ELR (cell line): ENCODE measurements at regions not wholly inside any gene's neighbourhood (a gene's known extent, or its start where the extent isn't known, plus 50 kb on each side); places are given as distances from the start of the nearest gene placed in this dataset.
"Not testable (repeated sequence)": the region's sequence is repeated elsewhere in the genome, so short reads cannot be mapped to it uniquely, and the experiment has no call there.

Experiments used
- DNase-seq: peaks from one replicate; pipeline ENCODE4 v3.0.0-alpha.2; 2015; ENCODE audit warnings: low read depth

GRCh38 chr1:168490306-168490705, 53.5 kb downstream of the XCL2 start:
- no peak for DNase-seq

GRCh38 chr1:168488138-168488537, 55.7 kb downstream of the XCL2 start:
- peak; percentile 34 for DNase-seq

- DNase-seq = not testable (repeated sequence)
These were observed 57.0 kb downstream of the XCL2 start for GRCh38 chr1:168486820-168487219.

- no peak for DNase-seq
These were observed 58.7 kb downstream of the XCL2 start for GRCh38 chr1:168485048-168485447.

- no peak for DNase-seq
These were observed 59.7 kb downstream of the XCL2 start for GRCh38 chr1:168484083-168484482.

GRCh38 chr1:168483539-168483938, 60.3 kb downstream of the XCL2 start:
- peak; percentile 75 for DNase-seq

GRCh38 chr1:168482106-168482505, 61.7 kb downstream of the XCL2 start:
- DNase-seq = no peak

GRCh38 chr1:168481586-168481985, 62.2 kb downstream of the XCL2 start:
- DNase-seq = no peak

GRCh38 chr1:168480997-168481396, 62.8 kb downstream of the XCL2 start:
- no peak for DNase-seq

- DNase-seq = no peak
These were observed 66.0 kb downstream of the XCL2 start for GRCh38 chr1:168477792-168478191.

- no peak for DNase-seq
These were observed 67.0 kb downstream of the XCL2 start for GRCh38 chr1:168476588-168477385.

GRCh38 chr1:168474322-168474721, 69.5 kb downstream of the XCL2 start:
- DNase-seq = no peak

GRCh38 chr1:168473126-168473525, 70.7 kb downstream of the XCL2 start:
- DNase-seq = no peak

GRCh38 chr1:168472223-168472622, 71.6 kb downstream of the XCL2 start:
- DNase-seq = no peak

- peak; percentile 98 for DNase-seq
These were observed 72.8 kb downstream of the XCL2 start for GRCh38 chr1:168470901-168471431.

GRCh38 chr1:168469690-168470089, 74.1 kb downstream of the XCL2 start:
- peak; percentile 95 for DNase-seq

- DNase-seq = no peak
These were observed 75.0 kb downstream of the XCL2 start for GRCh38 chr1:168468822-168469221.

- DNase-seq = no peak
These were observed 75.6 kb downstream of the XCL2 start for GRCh38 chr1:168468042-168468809.

- DNase-seq = peak; percentile 30
These were observed 76.3 kb downstream of the XCL2 start for GRCh38 chr1:168467452-168467851.

GRCh38 chr1:168466714-168467131, 77.1 kb downstream of the XCL2 start:
- DNase-seq = no peak

- peak; percentile 56 for DNase-seq
These were observed 77.6 kb downstream of the XCL2 start for GRCh38 chr1:168466092-168466713.

- DNase-seq = not testable (repeated sequence)
These were observed 82.7 kb downstream of the XCL2 start for GRCh38 chr1:168461108-168461507.

GRCh38 chr1:168457296-168457695, 86.5 kb downstream of the XCL2 start:
- DNase-seq = peak; percentile 70
